SU-DHL-6 (cell line): ENCODE measurements at regions not wholly inside any gene's neighbourhood (a gene's known extent, or its start where the extent isn't known, plus 50 kb on each side); places are given as distances from the start of the nearest gene placed in this dataset.
"Not testable (repeated sequence)": the region's sequence is repeated elsewhere in the genome, so short reads cannot be mapped to it uniquely, and the experiment has no call there.

ENCODE experiments used
- EZH2phosphoT487 ChIP-seq: fragments of 200-600 bp; sonication (generic), shearing (Covaris generic); conservative IDR thresholded peaks from 2 replicates; pipeline ENCODE4 v1.6.1; 2018; ENCODE audit warnings: mild to moderate bottlenecking, antibody characterized with exemption, low read length, moderate library complexity, mixed read lengths
- TF ChIP-seq, protein P1 (sequence below): fragments of 200-600 bp; sonication (generic); IDR thresholded peaks from one replicate; pipeline ENCODE4 v1.5.1; 2017; ENCODE audit warnings: antibody characterized with exemption, mild to moderate bottlenecking, low read length, moderate library complexity; ENCODE audit not compliant: insufficient read depth, poor library complexity, severe bottlenecking

DNA sequence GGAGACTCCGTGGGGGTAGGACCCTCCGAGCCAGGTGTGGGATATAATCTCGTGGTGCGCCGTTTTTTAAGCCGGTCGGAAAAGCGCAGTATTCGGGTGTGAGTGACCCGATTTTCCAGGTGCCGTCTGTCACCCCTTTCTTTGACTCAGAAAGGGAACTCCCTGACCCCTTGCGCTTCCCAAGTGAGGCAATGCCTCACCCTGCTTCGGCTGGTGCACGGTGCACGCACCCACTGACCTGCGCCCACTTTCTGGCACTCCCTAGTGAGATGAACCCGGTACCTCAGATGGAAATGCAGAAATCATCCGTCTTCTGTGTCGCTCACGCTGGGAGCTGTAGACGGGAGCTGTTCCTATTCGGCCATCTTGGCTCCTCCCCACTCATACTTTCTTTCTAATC is 336.5 kb upstream of the RIOK2 start:
- TF ChIP-seq, protein P1, sequence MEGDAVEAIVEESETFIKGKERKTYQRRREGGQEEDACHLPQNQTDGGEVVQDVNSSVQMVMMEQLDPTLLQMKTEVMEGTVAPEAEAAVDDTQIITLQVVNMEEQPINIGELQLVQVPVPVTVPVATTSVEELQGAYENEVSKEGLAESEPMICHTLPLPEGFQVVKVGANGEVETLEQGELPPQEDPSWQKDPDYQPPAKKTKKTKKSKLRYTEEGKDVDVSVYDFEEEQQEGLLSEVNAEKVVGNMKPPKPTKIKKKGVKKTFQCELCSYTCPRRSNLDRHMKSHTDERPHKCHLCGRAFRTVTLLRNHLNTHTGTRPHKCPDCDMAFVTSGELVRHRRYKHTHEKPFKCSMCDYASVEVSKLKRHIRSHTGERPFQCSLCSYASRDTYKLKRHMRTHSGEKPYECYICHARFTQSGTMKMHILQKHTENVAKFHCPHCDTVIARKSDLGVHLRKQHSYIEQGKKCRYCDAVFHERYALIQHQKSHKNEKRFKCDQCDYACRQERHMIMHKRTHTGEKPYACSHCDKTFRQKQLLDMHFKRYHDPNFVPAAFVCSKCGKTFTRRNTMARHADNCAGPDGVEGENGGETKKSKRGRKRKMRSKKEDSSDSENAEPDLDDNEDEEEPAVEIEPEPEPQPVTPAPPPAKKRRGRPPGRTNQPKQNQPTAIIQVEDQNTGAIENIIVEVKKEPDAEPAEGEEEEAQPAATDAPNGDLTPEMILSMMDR = not testable (repeated sequence)
- not testable (repeated sequence) for TF ChIP-seq EZH2phosphoT487
